Astrocyte (in vitro differentiated cells and primary cell): ENCODE measurements at regions not wholly inside any gene's neighbourhood (a gene's known extent, or its start where the extent isn't known, plus 50 kb on each side); places are given as distances from the start of the nearest gene placed in this dataset.

Experiments used
- EZH2 ChIP-seq: IDR thresholded peaks from 2 replicates; pipeline ENCODE4 v1.6.1; 2012; ENCODE audit warnings: mild to moderate bottlenecking, low read length, inconsistent platforms; ENCODE audit not compliant: insufficient read depth
- TF ChIP-seq, protein P1 (sequence below): IDR thresholded peaks from 2 replicates; pipeline ENCODE4 v1.5.1; 2011; ENCODE audit warnings: low read depth, mild to moderate bottlenecking, inconsistent platforms, low read length, moderate library complexity; ENCODE audit not compliant: insufficient read depth

- TF ChIP-seq, protein P1, sequence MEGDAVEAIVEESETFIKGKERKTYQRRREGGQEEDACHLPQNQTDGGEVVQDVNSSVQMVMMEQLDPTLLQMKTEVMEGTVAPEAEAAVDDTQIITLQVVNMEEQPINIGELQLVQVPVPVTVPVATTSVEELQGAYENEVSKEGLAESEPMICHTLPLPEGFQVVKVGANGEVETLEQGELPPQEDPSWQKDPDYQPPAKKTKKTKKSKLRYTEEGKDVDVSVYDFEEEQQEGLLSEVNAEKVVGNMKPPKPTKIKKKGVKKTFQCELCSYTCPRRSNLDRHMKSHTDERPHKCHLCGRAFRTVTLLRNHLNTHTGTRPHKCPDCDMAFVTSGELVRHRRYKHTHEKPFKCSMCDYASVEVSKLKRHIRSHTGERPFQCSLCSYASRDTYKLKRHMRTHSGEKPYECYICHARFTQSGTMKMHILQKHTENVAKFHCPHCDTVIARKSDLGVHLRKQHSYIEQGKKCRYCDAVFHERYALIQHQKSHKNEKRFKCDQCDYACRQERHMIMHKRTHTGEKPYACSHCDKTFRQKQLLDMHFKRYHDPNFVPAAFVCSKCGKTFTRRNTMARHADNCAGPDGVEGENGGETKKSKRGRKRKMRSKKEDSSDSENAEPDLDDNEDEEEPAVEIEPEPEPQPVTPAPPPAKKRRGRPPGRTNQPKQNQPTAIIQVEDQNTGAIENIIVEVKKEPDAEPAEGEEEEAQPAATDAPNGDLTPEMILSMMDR: no peak
- no peak for TF ChIP-seq EZH2
Measured at GRCh38 chr16:22688463-22688862, 125.5 kb upstream of the HS3ST2 start.
